Loucy (cell line): ENCODE measurements at regions not wholly inside any gene's neighbourhood (a gene's known extent, or its start where the extent isn't known, plus 50 kb on each side); places are given as distances from the start of the nearest gene placed in this dataset.

Experiments used
- H2AFZ ChIP-seq: fragments of 200-600 bp; sonication (generic); 2 replicates; pipeline ENCODE4 v1.6.0; 2016; ENCODE audit warnings: antibody characterized with exemption, mild to moderate bottlenecking, low read length, moderate library complexity
- H3F3A ChIP-seq: fragments of 200-600 bp; 2 replicates; pipeline ENCODE4 v1.6.0; 2016; ENCODE audit warnings: antibody characterized with exemption, low read depth, mild to moderate bottlenecking
- H3K27me3 ChIP-seq: fragments of 200-600 bp; sonication (generic); 2 replicates; pipeline ENCODE4 v1.6.1; 2014; ENCODE audit warnings: low read length, mild to moderate bottlenecking; ENCODE audit not compliant: insufficient read depth, poor library complexity, severe bottlenecking
- H3K36me3 ChIP-seq: fragments of 200-600 bp; sonication (generic); 2 replicates; pipeline ENCODE4 v1.6.1; 2016; ENCODE audit warnings: low read length; ENCODE audit not compliant: insufficient read depth
- H3K4me1 ChIP-seq: fragments of 200-600 bp; sonication (generic); 2 replicates; pipeline ENCODE4 v1.5.1; 2014; ENCODE audit warnings: low read length, mild to moderate bottlenecking; ENCODE audit not compliant: insufficient read depth, poor library complexity, severe bottlenecking
- H3K4me2 ChIP-seq: fragments of 200-600 bp; sonication (generic); 2 replicates; pipeline ENCODE4 v1.6.0; 2014; ENCODE audit warnings: antibody characterized with exemption, low read length, low read depth, mild to moderate bottlenecking; ENCODE audit not compliant: poor library complexity, severe bottlenecking
- H3K4me3 ChIP-seq: fragments of 200-600 bp; sonication (generic); 2 replicates; pipeline ENCODE4 v1.5.1; 2014; ENCODE audit warnings: low read length, mild to moderate bottlenecking, mixed read lengths; ENCODE audit not compliant: poor library complexity, severe bottlenecking
- H3K79me2 ChIP-seq: fragments of 200-600 bp; sonication (generic); 2 replicates; pipeline ENCODE4 v1.6.1; 2014; ENCODE audit warnings: low read length; ENCODE audit not compliant: insufficient read depth
- H3K9ac ChIP-seq: fragments of 200-600 bp; sonication (generic); 2 replicates; pipeline ENCODE4 v1.6.0; 2014; ENCODE audit warnings: mild to moderate bottlenecking, low read depth, low read length, moderate library complexity; ENCODE audit not compliant: poor library complexity, severe bottlenecking
- H3K9me2 ChIP-seq: fragments of 200-600 bp; sonication (generic); replicated peaks from 2 replicates; pipeline ENCODE4 v1.6.1; 2016; ENCODE audit warnings: low read depth, low read length, mixed read lengths
- H3K9me3 ChIP-seq: fragments of 200-600 bp; sonication (generic); 2 replicates; pipeline ENCODE4 v1.6.1; 2014; ENCODE audit warnings: mild to moderate bottlenecking, antibody characterized with exemption, low read length, low read depth; ENCODE audit not compliant: insufficient read depth
- H4K20me1 ChIP-seq: fragments of 200-600 bp; sonication (generic); 2 replicates; pipeline ENCODE4 v1.6.0; 2014; ENCODE audit warnings: antibody characterized with exemption, low read length, mild to moderate bottlenecking; ENCODE audit not compliant: insufficient read depth, poor library complexity, severe bottlenecking
- EZH2phosphoT487 ChIP-seq: fragments of 200-600 bp; IDR thresholded peaks from 2 replicates; pipeline ENCODE4 v1.6.1; 2018; ENCODE audit warnings: antibody characterized with exemption, mild to moderate bottlenecking, moderate library complexity, borderline replicate concordance
- TF ChIP-seq, protein P1 (sequence below): fragments of 200-600 bp; sonication (generic); conservative IDR thresholded peaks from 2 replicates; pipeline ENCODE4 v1.5.1; 2014; ENCODE audit warnings: mild to moderate bottlenecking, antibody characterized with exemption, low read length

DNA sequence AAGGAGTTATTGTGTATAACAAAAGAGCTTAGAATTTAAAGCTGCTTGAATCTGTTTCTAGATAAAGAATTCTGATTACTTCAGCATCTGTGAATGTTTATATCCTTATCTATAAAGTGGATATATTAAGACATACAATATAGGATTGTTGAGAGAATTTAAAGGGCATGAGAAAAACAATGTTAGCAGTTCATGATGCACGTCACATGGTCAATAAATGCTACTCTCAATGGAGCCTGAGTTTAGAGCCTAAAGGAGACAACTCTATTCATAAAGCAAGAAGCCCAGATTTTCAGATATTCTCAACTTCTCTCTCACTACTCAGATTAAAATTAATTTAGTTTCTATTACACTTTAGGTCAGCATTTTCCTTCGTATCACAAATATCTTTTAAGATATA lies 666.7 kb upstream of the CDH18 start:
- Histone ChIP-seq H3K27me3 (no peaks in the 10 kb centered on the region), H3K79me2 (no peaks in the 10 kb centered on the region), H3K9me2 (no peaks in the 10 kb centered on the region), H3K36me3 (no peaks in the 10 kb centered on the region), H2AFZ (no peak overlapping the region), H3K9ac (no peak overlapping the region), H4K20me1 (no peaks in the 10 kb centered on the region), H3K9me3 (no peaks in the 10 kb centered on the region), H3K4me3 (no peak overlapping the region), H3K4me1 (no peaks in the 10 kb centered on the region), H3F3A (no peaks in the 10 kb centered on the region), H3K4me2 (no peak overlapping the region)
- TF ChIP-seq, protein P1, sequence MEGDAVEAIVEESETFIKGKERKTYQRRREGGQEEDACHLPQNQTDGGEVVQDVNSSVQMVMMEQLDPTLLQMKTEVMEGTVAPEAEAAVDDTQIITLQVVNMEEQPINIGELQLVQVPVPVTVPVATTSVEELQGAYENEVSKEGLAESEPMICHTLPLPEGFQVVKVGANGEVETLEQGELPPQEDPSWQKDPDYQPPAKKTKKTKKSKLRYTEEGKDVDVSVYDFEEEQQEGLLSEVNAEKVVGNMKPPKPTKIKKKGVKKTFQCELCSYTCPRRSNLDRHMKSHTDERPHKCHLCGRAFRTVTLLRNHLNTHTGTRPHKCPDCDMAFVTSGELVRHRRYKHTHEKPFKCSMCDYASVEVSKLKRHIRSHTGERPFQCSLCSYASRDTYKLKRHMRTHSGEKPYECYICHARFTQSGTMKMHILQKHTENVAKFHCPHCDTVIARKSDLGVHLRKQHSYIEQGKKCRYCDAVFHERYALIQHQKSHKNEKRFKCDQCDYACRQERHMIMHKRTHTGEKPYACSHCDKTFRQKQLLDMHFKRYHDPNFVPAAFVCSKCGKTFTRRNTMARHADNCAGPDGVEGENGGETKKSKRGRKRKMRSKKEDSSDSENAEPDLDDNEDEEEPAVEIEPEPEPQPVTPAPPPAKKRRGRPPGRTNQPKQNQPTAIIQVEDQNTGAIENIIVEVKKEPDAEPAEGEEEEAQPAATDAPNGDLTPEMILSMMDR: no peak
- no peak for TF ChIP-seq EZH2phosphoT487

DNA sequence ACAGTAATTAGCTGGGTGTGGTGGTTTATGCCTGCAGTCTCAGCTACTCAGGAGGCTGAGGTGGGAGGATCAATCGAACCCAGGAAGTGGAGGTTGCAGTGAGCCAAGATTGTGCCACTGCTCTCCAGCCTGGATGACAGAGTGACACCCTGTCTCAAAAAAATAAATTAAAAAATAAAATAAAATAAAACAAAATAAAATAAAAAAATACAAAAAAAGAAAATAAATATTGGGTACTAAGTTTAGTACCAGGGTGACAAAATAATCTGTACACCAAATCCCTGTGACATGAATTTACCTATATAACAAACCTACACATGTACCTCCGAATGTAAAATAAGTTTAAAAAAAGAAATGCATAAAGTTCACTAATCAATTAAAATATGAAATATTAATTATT lies 666.0 kb upstream of the CDH18 start:
- TF ChIP-seq EZH2phosphoT487: no peak
- TF ChIP-seq, protein P1: no peak
- Histone ChIP-seq H4K20me1 (no peaks in the 10 kb centered on the region), H3K4me1 (no peaks in the 10 kb centered on the region), H3K36me3 (no peaks in the 10 kb centered on the region), H3K9ac (no peak overlapping the region), H3K4me2 (no peak overlapping the region), H3K27me3 (no peaks in the 10 kb centered on the region), H3K9me2 (no peaks in the 10 kb centered on the region), H3F3A (no peaks in the 10 kb centered on the region), H3K79me2 (no peaks in the 10 kb centered on the region), H3K9me3 (no peaks in the 10 kb centered on the region), H2AFZ (no peak overlapping the region), H3K4me3 (no peak overlapping the region)

DNA sequence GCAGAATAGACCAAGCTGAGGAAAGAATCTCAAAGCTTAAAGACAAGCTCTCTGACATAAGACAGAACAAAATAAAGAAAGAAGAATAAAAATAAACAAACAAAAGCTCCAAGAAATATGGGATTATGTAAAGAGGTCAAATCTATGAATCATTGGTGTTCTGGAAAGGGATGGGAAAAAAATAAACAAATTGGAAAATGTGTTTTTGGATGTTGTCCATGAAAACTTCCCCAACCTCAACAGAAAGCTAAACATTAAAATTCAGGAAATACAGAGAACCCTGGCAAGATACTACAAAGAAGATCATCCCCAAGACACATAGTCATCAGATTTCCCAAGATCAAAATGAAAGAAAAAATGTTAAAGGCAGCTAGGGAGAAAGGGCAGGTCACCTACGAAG lies 662.0 kb upstream of the CDH18 start:
- Histone ChIP-seq H3K36me3 (no peaks in the 10 kb centered on the region), H3K9me2 (no peaks in the 10 kb centered on the region), H3K79me2 (no peaks in the 10 kb centered on the region), H3K27me3 (no peaks in the 10 kb centered on the region), H4K20me1 (no peaks in the 10 kb centered on the region), H3K9ac (no peak overlapping the region), H3K4me2 (no peak overlapping the region), H3K4me3 (no peak overlapping the region), H3F3A (no peaks in the 10 kb centered on the region), H3K9me3 (no peaks in the 10 kb centered on the region), H3K4me1 (no peaks in the 10 kb centered on the region), H2AFZ (no peak overlapping the region)
- no peak for TF ChIP-seq EZH2phosphoT487
- TF ChIP-seq, protein P1: no peak
